Kidney (tissue), 13 donors: ENCODE measurements at regions not wholly inside any gene's neighbourhood (a gene's known extent, or its start where the extent isn't known, plus 50 kb on each side); places are given as distances from the start of the nearest gene placed in this dataset.

ENCODE experiments used
- DNase-seq, 5 donors: peaks; one replicate each; pipeline ENCODE4 v3.0.0-alpha.2; 2013 to 2020
- FAIRE-seq: peaks from 2 replicates; lab custom pipeline; 2012; peaks lifted over from hg19 to GRCh38; lab: Jason Lieb, UNC
- H3K27ac ChIP-seq, 2 donors: one replicate each; pipeline ENCODE4 v1.7.0; 2013; ENCODE audit warnings: low read depth in 2 of 2, low read length in 2 of 2, inconsistent platforms in 1 of 2
- H3K27me3 ChIP-seq: one replicate; pipeline ENCODE4 v1.7.1; 2013; ENCODE audit warnings: low read length, inconsistent platforms; ENCODE audit not compliant: control insufficient read depth, insufficient read depth
- H3K36me3 ChIP-seq, 3 donors: one replicate each; pipeline versions ENCODE4 v1.7.0 to v1.7.1; 2013; ENCODE audit warnings: low read length in 3 of 3, control low read depth in 1 of 3, inconsistent platforms in 1 of 3; ENCODE audit not compliant: insufficient read depth in 3 of 3, control insufficient read depth in 2 of 3
- H3K4me1 ChIP-seq, 3 donors: one replicate each; pipeline versions ENCODE4 v1.7.0 to v1.7.1; 2013; ENCODE audit warnings: low read length in 3 of 3, inconsistent platforms in 1 of 3, low read depth in 1 of 3; ENCODE audit not compliant: control insufficient read depth in 2 of 3, insufficient read depth in 2 of 3
- H3K4me3 ChIP-seq, 3 donors: one replicate each; pipeline versions ENCODE4 v1.7.0 to v1.8.1; 2013; ENCODE audit warnings: low read length in 3 of 3, control low read depth in 1 of 3, inconsistent platforms in 1 of 3
- H3K9ac ChIP-seq, 3 donors: one replicate each; pipeline versions ENCODE4 v1.7.0 to v1.7.1; 2013; ENCODE audit warnings: low read length in 3 of 3, control low read depth in 1 of 3, inconsistent platforms in 1 of 3
- H3K9me3 ChIP-seq, 3 donors: one replicate each; pipeline versions ENCODE4 v1.7.0 to v1.7.1; 2013; ENCODE audit warnings: low read length in 3 of 3, control low read depth in 1 of 3, inconsistent platforms in 1 of 3; ENCODE audit not compliant: control insufficient read depth in 2 of 3, insufficient read depth in 1 of 3
- CTCF ChIP-seq: IDR thresholded peaks from 3 replicates; pipeline ENCODE4 v1.5.1; 2012; ENCODE audit warnings: mild to moderate bottlenecking, moderate library complexity, borderline replicate concordance; ENCODE audit not compliant: insufficient read depth; ENCODE audit errors: extremely low read depth
- intact Hi-C: fragments of 100-400 bp; cut with DNase I; formaldehyde crosslinking; loops from one replicate; pipeline ENCODE4 v1.11.1; 2022
- donor health status: control.
- donor health status: control.
- donor health status: control.
- donor health status: control.
- donor health status: control.
- donor health status: DM: yes; HTN: yes; CAD: no.
- donor health status: Normal renal cell carcinoma (clear cell type).

GRCh38 chr21:31503467-31503866, 156.0 kb upstream of the SOD1 start:
- FAIRE-seq = no peak
- DNase-seq = no peak
- intact Hi-C loops = no loop called here
- H3K4me3 ChIP-seq = no peak overlapping the region
- H3K4me1 ChIP-seq = no peaks in the 10 kb centered on the region
- H3K27ac ChIP-seq = no peak overlapping the region
- no peaks in the 10 kb centered on the region for H3K27me3 ChIP-seq
- H3K9ac ChIP-seq = no peak overlapping the region
- TF ChIP-seq CTCF = no peak
- H3K36me3 ChIP-seq = no peaks in the 10 kb centered on the region
- H3K9me3 ChIP-seq = no peaks in the 10 kb centered on the region

- Histone ChIP-seq H3K27me3 (no peaks in the 10 kb centered on the region), H3K4me1 (no peaks in the 10 kb centered on the region), H3K9me3 (no peaks in the 10 kb centered on the region), H3K9ac (no peak overlapping the region), H3K4me3 (no peak overlapping the region), H3K27ac (no peak overlapping the region), H3K36me3 (no peaks in the 10 kb centered on the region)
- no peak for TF ChIP-seq CTCF
- FAIRE-seq (no peak), DNase-seq (no peak)
- intact Hi-C loops = no loop called here
Measured at GRCh38 chr21:31502537-31503143, 156.9 kb upstream of the SOD1 start.

GRCh38 chr21:31501926-31502325, 157.6 kb upstream of the SOD1 start:
- Histone ChIP-seq H3K27ac (no peak overlapping the region), H3K27me3 (no peaks in the 10 kb centered on the region)

More at GRCh38 chr21:31501926-31502325, 157.6 kb upstream of the SOD1 start:
- TF ChIP-seq CTCF = no peak
- H3K4me1 ChIP-seq = no peaks in the 10 kb centered on the region
- H3K4me3 ChIP-seq = no peak overlapping the region
- DNase-seq (peak in 3 of 5 donors; percentile 33 to 84 (median 79)), FAIRE-seq (no peak)
- no peak overlapping the region for H3K9ac ChIP-seq
- H3K36me3 ChIP-seq = no peaks in the 10 kb centered on the region
- intact Hi-C loops = no loop called here
- no peaks in the 10 kb centered on the region for H3K9me3 ChIP-seq
